ENCODE measurements at regions not wholly inside any gene's neighbourhood (a gene's known extent, or its start where the extent isn't known, plus 50 kb on each side); places are given as distances from the start of the nearest gene placed in this dataset.

DNA sequence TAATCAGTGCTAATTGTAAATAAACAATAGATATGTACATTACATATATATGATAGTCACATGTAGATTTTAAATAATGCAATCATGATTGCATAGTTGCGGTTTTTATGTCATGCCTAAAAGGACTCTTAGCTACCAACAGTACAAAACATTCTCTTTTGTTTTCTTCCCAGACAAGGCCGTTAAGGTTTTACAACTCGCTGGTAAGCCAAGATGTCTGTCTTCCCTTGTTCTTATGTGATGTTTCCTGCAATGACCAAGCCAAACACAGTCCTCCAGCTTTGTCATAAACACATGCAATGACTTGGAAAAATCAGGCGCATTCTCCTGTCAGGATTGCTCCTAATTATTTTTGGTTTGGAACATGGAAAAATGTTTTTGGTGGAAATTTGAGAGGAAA is 192.3 kb upstream of the GLI3 start:
- DNase-seq: no peak

DNA sequence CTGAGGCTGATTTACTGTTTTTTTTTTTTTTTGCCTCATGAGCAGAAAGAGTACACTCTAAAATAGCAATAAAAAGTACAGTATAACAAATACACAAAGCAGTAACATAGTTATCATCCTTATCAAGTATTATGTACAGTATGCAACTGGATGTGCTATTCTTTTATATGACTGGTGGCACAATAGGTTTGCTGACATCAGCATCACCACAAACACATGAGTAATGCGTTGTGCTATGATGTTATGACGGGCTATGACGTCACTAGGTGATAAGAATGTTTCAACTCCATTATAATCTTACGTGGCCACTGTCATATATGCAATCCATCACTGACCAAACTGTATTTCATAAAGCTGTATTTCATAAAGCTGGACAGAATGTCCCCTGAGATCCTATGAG is 189.2 kb upstream of the GLI3 start:
- DNase-seq: no peak

DNA sequence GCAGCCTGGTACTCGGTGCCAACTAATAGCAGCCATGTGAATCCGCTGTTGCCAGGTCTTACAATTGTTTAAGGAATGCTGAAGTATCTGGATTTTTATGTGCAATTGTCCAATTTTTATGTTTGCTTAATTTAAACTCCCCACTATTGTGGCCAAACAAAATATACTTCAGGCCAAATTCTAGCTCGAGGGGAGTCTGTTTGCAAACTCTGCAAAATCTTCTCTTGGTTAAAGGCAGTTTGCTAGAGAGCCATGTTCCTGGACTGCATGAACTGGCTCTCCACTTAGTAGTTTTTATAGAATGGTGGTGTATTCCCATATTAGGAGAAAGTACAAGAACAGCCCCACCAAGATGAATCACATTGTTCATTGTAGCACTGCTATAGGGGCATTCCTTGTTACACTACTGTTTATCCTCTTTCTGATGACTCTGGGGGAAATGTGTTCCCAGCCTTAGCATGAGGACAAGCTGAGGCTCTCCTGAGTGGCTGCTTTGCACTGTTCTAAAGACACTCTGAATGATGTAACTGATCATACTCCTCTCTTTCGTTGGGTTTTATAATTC is 178.0 kb upstream of the GLI3 start:
- DNase-seq: no peak

DNA sequence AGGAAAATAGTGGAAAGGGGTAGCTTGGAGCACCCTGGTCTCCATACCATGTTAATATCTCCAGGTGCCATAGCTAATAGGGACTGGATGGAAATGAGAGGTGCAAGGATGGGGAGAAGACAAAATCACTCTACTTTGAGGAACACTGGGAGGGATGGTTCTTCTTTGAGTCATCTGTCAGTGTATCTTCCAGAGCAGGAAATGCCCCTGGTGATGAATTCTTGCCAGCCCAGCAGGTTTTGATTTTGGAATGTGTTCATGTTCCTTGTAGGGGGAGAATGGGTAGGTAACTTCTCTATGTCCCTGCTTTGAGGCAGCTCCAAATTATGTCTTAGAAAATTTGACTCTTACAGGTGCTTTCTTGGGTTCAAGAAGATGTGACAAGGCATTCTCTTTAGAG is 177.0 kb upstream of the GLI3 start:
- DNase-seq: no peak

DNA sequence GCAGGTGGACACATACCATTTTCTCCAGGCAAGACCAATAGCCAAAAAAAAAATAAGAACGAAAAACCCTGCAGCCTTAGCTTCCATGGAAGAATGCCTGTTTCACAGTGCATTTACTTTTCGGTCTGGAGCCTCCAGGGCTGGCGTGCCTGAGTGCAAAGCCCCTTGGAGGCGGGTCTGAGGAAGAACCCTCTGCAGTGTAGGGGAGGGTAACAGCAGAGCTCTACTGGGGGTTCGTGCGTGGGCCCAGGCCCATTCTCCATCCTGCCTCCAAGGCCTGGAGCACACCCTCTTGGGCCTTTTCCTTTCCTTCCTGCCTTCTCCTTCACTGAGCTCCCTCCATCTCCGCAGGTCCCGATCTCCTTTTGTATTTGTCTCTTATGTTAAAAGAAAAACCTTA is 172.3 kb upstream of the GLI3 start:
- DNase-seq: no peak

DNA sequence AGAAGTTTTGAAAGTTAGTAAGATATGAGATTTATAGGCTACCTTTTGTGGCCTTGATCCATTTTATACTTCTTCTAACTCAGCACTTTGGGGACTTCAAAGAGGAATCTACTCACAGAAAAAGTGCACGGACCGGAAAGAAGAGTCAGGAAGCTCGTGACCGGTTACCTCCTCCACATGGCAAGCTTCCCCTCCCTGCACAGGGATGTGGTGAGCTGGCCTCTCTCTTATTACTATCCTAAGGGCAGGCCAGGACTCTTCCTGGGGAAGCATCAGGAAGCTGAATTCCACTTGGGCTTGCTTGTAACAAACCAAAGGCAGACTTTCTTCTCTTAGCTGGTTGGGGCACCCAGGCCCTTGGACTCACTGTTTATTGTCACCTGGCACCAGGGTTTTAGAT is 170.8 kb upstream of the GLI3 start:
- no peak for DNase-seq

DNA sequence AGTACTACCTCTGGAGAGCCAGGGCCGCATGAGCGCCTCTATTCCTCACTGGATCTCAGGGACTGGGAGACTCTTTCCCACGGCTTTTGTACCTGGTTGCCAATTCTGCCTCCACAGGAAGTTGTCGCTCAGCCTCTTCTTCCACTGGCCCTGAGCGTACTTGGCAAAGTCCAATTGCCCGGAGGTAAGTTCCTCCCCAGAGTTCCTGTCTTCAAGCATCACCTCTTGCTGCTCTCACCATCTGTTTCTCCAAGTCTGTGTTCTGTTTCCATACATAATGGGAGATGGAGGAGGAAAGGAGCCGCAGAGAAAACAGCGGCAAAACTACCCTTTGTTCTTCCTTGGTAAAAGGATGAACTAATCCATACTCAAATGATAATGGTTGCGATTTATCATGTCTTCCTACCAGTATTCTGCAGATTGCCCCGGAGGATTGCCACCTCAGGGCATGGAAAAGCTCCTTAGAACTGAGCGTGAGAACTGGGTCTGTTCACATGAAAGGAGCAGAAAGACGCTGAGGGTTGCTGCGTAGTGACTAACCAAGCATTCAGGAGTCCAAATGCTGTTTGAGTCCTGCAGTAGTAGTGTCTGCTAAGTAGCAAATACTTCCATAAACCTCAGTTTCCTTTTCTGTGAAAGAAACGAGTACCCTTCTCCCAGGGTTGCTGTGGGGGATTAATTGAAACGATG is 170.2 kb upstream of the GLI3 start:
- DNase-seq: no peak

DNA sequence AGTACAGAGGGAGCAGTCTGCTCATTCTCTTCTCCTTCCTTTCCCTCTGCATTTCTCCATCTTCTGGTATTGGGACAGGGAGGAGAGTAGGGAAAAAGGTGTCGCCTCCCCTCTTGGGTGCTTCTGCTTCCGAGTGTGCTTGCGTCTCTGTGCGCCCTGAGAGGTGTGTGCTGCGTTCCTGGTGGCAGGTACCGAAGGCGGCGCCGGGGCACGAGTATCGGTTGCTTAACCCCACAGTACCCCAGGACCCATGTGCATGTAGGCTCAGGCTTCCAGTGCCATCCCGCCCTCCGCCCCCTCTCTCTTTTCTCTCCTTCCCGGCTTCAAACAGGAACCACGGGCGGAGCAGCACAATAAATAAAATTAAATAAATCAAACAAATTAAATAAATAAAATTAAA is 169.3 kb upstream of the GLI3 start:
- DNase-seq: no peak

DNA sequence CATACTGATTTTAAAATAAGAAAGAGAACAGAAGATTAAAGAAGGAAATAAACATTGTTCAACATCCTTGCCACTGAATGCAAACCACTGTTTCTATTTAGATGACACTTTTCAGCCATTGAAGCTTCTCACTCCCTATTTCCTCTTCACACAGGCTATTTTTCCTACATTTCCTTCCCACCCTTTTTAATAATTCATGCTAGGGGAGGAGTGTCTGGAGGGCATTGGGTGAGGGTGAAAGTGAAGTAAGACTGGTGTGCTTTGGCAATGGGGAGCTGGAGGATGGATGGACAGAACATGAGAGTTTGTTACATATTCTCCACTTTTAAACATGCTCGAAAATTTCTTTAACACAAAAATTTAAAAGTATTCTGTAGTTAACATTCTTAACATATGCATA is 168.8 kb upstream of the GLI3 start:
- no peak for DNase-seq

DNA sequence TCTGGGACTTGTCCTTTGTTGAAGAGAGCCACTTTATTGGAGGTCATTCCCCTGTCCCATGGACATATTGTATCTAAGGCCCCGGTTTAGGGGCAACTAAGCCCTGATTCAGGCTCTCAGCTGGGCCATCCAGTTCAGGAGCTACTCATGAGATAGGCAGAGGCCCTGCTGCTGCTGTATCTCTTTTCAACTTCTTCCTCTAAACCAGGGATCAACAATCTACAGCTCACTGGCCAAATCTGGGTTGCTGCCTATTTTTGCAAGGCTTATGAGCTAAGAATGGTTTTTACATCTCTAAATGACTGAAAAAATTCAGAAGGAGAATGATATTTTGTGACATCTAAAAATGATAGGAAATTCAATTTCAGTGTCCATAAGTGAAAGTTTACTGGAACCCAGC is 166.8 kb upstream of the GLI3 start:
- no peak for DNase-seq

DNA sequence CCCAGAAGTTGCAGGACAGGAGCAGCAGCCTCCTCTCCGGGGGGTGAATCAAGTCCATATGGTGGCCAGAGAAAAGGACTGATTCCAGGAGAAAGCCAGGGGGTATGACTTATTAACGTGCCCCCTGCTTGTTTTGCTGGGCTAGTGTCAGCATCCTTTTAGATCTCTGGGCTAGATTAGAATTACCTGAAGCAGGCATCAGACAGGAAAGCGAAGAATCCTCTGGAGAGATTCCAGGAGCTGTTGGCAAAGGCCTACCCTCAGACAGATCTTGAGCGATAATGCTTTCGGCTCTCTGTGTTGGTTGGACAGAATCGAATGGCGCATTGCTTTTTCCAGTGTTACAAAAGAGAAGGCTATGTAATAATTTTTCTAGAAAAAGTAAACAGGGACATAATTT is 164.0 kb upstream of the GLI3 start:
- DNase-seq: no peak

DNA sequence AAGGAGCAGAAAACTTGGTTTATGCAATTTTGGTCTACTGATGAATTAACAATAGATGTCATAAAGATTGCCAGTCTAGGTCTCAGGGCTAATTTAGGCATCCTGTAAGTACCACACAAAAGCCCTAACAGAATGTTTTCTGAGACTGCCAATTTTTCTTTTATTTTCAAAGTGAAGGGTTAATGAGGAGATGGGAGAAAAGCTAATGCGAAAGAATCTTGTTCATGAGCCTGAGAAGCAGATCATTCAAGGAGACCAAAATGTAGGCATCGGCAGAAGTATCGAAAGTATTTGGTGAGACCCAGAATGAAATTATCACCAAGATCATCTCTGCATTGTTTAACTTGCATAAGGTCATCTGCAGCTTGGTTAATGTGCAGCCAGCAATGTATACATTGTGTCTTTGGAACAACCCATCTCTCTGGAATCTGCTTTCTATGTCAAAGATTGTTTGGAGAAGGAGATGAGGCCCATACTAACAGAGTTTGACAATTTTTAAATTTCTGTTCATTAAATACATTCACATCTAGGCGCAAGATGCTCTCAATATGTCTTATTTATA is 163.3 kb upstream of the GLI3 start:
- DNase-seq: no peak

DNA sequence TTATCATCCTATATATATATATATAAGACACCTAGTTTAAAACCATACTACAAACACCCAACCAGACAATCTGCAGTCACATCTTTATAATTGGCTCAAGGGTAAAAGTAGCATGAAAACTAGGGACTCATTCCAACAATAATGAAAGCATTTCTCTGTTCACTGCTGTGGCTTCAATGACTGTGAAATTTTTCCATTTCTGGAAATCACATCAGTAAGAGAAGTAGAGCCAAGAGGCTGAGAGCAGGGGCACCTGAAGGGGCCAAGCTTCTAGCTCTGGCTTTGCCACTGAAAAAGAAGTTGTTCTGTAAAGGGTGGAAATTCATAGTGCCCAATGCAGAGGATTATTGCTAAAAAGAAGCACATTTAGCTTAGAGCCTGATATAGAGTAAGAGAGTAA is 158.6 kb upstream of the GLI3 start:
- no peak for DNase-seq

DNA sequence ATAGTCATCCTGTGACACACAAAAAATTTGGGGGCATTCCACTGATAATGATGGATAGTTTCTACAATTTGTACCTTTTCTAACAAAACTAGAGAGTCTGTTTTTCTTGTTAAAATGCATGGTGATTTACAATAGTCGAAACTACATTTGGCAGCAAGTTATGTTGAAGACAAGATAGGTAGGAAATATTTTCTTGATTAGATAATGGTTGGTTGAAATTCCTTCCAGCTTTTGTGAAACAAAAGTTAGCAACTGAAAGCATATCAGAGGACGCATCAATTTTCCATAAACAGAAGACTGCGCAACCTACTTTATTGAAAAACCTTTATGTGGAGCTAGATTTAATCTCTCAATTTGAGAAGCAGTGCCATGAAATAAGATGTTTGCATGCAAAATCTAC is 155.8 kb upstream of the GLI3 start:
- DNase-seq: no peak

DNA sequence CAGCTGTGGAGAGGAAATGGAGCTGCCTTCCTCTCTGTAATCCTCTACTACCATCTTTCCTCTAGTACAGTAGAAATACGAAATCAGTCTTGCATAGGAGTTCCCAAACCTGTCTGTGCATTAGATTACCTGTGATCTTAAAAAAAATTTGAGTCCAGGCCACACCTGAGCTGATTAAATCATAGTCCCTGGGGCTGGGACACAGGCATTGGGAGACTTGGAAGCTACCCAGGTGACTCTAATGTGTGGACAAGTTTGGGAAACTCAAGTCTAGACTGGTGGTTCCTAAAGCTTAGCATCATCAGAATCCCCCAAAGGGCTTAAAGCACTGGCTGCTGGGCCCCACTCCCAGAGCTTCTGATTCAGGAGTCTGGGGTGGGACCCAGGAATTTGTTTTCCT is 152.7 kb upstream of the GLI3 start:
- no peak for DNase-seq

DNA sequence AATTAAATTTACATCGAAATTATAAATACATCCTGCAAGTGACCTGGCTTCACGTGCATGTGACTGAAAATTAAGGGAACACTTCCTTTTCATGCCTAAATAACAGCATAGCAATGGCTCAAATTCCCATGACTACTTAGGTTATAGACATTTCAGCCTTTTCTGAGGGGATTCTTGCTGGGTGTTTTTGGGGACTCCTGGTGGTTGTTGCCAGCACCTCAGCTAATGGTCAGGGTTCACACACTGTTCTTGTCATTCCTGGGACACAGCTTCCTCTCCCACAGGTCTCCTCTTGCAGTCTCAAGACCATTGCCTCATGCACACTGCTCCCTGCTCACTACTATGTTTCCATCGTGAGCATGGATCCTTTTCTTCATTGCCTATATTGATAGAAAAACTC is 148.9 kb upstream of the GLI3 start:
- DNase-seq: no peak

DNA sequence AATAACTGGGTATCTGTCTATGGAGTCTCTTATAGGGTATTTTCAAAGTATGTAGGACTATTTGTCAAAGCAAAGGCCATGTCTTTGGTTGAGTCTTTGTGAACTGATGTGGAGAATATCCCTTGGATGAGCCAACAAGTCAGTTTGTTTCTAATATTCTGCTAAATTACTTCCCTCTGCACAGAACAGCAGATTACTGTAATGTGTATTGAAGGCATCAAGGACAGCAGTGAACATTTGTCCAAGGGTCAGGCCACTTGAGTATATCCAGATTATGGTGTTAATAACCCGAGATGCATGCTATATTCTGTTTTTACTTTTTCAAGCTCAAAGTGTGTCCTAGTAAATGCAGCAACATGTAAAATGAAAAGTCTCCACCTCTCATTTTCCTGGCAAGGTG is 144.2 kb upstream of the GLI3 start:
- no peak for DNase-seq

DNA sequence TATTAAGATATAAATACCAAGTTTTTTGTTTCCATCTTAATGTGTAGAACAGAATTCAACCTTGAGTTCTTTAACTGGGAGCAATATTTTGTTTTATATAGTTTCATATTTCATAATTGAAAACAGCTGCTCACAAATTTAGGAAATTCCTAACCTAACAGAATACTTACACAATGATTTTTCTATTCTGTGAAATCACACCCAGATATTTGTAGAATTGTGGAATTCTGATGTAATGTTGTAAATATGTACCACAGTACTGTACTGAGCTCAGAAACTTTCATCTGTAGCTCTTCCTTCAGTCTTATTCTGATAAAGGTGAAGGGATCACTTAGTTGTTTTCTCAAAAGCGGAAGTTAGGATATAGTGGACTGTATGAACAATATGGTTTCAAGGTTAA is 143.4 kb upstream of the GLI3 start:
- no peak for DNase-seq

DNA sequence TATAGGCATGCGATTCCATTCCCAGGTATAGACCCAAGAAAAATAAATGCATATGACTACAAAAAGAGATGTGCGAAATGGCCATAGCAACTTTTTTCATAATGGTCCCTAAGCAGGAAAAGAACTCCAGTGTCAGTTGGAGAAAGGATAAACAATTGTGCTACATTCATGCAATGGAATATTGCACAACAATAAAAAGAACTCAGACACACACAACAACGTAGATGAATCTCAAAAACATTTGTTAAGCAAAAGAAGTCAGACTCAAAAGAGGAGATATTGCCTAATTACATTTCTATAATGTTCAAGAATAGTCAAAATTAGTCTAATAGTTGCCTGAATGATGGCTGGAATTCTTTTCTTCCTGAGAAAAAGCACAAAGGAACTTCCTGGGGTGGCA is 141.1 kb upstream of the GLI3 start:
- no peak for DNase-seq

DNA sequence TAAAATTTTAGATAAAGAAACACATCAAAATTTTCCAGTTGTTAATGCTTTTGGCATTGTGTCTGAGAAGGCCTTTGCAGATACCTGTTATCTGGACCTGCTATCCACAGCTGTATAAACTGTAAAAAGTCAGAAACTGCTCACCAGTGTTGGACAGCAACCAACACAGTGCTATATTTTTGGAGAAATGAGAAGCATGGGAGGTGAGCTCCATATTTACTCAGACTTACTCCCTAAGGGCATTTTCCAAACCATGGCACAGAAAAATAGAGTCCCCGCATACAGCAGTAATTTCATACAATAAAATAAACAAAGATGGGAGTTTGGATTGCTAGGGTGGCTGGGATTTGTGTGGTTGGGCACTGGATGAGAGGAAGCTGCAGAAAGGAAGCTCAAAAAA is 136.3 kb upstream of the GLI3 start:
- no peak for DNase-seq

DNA sequence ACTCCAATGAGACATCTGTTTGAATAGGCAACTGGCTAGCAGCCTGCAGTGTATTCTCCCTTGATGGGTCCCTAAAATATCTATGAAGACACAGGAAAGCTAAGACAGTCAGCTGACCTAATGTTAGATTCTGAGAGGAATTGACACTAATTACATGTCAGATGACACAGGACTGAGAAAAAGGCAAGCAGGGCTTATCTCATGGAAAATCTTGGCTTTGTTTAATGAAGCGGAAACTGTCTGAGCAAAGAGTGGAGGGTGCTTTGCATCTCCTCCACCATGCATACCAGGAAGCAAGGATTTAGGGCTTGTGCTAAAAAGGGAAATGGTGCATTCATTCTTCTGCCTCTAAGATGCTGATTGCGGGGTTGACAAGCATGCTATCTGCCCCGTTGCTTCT is 135.5 kb upstream of the GLI3 start:
- no peak for DNase-seq

DNA sequence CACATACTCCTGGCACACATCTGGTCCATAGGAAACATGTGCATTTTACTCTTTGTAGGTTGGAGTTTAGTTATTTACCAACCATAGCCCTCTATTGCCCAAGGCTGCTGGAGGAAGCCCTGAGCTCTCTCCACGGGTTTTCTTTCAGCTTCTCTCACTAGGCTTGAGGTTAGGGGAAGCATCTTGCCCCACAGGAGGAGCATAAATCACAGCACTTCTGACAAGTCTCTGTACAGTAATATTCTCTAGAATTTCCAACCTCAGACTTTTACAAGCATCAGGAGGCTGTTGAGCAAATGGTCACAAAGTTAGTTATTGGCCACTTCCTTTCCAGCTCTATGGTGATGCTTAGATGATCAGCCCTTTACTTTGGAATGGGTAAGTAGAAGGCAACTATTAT is 122.9 kb upstream of the GLI3 start:
- no peak for DNase-seq

DNA sequence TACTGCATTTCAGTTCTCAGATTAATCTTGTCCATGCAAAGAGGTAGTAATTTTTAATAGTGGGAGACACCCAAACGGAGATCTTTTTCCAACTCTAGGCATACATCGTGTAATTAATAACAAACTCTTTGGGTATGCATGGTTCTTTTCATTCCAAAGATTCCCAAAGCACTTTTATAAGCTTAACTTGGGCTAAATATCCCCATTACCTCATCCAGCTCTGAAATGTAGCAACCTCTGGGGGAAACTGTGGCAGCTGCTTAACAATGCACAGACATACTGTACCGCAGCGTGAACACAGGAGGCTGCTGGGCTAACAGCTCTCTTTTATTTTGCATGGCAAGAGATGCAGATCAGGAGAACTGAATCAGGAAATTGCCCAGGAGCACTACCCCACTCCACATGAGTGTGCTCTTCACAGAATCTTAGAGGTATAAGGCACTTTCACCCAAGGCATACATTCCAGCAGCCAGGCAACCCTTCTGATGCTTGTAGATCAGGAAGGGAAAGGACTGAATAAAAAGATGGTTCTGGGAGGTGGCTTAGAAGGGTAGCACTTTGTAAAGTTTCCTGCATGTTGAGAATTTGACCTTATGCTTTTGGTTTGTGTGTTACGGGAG is 114.4 kb upstream of the GLI3 start:
- no peak for DNase-seq

DNA sequence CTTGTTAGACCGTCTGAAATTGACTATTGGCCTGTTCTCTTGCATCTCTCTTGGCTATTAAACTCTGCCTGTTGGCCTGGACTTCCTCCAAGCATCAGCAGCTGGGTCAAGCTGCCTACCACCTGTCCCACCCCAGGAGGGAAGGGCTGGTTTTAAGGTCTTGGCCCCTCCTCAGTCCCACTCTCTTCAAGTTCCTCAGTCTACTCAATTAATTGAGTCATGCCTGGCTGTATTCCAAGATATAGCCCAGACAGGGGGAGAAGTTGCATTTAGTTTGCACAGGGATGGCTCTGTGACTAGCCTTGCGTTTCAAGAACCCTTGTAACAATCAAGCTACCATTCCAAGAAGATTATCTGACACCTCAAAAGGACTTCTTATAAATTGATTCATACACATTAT is 113.8 kb upstream of the GLI3 start:
- DNase-seq: no peak

DNA sequence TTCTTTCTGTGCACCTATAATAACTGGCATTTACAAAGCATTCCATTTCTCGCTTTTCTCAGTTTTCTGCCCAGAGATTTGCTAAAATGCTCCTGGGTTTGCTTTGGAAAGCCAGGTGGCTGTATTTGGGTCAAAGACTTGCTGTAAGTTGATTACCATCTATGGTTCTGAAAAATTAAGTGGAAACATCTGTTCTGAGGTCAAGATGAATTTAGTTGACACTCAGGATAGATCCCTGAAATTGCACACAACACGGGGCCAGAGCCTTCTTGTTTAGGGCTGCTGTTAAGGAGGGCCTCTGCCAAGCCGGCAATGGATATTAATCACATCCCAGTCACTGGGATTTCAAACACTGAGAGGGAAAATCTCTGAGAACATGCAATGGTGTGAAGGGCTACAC is 111.6 kb upstream of the GLI3 start:
- no peak for DNase-seq
